ENCODE measurements at regions not wholly inside any gene's neighbourhood (a gene's known extent, or its start where the extent isn't known, plus 50 kb on each side); places are given as distances from the start of the nearest gene placed in this dataset.

DNA sequence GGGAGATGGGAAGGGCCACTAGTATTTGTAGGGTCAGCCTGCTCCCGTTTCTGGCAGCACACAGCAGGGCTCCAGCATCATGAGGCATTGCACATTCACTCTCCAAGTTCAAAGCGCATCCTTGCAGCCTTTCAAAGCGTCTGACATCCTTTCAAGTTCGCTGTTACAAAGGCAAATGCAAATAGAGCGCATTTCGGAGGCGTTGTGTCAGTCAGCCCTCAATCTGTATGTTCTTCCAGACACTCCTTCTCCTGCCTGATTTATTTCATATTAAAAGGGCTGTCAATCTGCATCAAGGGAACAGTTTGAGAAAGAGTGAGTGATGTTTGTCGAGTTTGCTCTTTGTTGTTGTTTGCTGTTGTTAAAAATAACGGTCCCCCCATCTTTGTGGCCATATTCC is 188.5 kb downstream of the SNX10 start:
- TF ChIP-seq, protein P1, sequence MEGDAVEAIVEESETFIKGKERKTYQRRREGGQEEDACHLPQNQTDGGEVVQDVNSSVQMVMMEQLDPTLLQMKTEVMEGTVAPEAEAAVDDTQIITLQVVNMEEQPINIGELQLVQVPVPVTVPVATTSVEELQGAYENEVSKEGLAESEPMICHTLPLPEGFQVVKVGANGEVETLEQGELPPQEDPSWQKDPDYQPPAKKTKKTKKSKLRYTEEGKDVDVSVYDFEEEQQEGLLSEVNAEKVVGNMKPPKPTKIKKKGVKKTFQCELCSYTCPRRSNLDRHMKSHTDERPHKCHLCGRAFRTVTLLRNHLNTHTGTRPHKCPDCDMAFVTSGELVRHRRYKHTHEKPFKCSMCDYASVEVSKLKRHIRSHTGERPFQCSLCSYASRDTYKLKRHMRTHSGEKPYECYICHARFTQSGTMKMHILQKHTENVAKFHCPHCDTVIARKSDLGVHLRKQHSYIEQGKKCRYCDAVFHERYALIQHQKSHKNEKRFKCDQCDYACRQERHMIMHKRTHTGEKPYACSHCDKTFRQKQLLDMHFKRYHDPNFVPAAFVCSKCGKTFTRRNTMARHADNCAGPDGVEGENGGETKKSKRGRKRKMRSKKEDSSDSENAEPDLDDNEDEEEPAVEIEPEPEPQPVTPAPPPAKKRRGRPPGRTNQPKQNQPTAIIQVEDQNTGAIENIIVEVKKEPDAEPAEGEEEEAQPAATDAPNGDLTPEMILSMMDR (IDR thresholded peaks at IDR 0.05): no peak
- no peak for TF ChIP-seq EZH2 (IDR thresholded peaks at IDR 0.05)
- no peak for TF ChIP-seq EZH2phosphoT487 (IDR thresholded peaks at IDR 0.05)

Data from neural progenitor cell (in vitro differentiated cells).